GM19324 (cell line): ENCODE measurements at regions not wholly inside any gene's neighbourhood (a gene's known extent, or its start where the extent isn't known, plus 50 kb on each side); places are given as distances from the start of the nearest gene placed in this dataset.
A peak's percentile ranks its signal among the peaks of the same experiment; 100 is the strongest.

Experiments used
- ATAC-seq: cut with Tn5 transposase; IDR thresholded peaks from one replicate; pipeline ENCODE4 v1.9.1; 2021; ENCODE audit warnings: mild to moderate bottlenecking, moderate library complexity; ENCODE audit not compliant: unreplicated experiment, low FRiP score

DNA sequence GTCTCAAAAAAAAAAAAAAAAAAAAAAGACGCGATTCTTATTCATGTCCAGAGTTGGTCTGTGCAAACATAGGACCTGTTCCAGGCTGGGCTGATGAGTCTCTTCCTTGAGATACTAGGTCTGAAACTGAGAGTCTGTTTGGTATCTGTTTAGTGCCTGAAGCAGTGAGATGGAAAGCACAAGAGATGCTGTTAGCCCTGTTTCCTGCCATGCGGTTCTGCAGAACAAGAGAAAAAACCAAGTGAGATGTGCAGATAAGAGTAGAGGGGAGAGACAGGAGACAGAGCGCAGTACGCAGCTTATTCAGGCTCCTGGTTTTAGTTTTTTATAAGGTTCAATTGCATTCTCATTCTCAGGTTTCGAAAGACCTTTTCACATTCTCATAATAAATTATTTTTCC lies 85.8 kb upstream of the PRKCQ start:
- no peak for ATAC-seq

GRCh38 chr10:6660460-6660859 lies 80.4 kb upstream of the PRKCQ start:
- ATAC-seq: no peak

- no peak for ATAC-seq
These were observed 79.4 kb upstream of the PRKCQ start for GRCh38 chr10:6659451-6659850.

GRCh38 chr10:6657669-6658068 lies 77.6 kb upstream of the PRKCQ start:
- ATAC-seq: no peak

- no peak for ATAC-seq
These were observed 77.1 kb upstream of the PRKCQ start for GRCh38 chr10:6657196-6657595.

- ATAC-seq: no peak
These were observed 74.5 kb upstream of the PRKCQ start for GRCh38 chr10:6654571-6654970.

GRCh38 chr10:6650586-6650985 lies 70.5 kb upstream of the PRKCQ start:
- ATAC-seq: no peak

DNA sequence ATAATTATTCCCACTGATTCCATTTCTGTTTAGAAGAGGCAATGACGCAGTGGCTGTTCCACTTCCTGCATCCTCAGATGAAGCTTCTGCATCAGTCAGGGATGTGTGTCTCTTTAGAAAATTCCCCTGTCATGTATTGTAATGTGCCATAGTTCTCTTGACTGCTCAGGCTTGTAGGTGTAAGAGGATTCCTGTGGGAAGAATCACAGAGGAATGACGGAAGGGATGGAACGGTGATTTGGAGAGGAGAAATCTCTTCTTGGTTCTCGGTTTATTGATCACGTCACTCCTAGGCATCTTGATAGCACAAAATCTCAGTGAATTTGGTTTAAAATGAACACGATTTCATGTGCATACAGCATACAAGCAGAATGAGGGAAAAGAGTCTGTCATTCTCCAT lies 69.8 kb upstream of the PRKCQ start:
- no peak for ATAC-seq

DNA sequence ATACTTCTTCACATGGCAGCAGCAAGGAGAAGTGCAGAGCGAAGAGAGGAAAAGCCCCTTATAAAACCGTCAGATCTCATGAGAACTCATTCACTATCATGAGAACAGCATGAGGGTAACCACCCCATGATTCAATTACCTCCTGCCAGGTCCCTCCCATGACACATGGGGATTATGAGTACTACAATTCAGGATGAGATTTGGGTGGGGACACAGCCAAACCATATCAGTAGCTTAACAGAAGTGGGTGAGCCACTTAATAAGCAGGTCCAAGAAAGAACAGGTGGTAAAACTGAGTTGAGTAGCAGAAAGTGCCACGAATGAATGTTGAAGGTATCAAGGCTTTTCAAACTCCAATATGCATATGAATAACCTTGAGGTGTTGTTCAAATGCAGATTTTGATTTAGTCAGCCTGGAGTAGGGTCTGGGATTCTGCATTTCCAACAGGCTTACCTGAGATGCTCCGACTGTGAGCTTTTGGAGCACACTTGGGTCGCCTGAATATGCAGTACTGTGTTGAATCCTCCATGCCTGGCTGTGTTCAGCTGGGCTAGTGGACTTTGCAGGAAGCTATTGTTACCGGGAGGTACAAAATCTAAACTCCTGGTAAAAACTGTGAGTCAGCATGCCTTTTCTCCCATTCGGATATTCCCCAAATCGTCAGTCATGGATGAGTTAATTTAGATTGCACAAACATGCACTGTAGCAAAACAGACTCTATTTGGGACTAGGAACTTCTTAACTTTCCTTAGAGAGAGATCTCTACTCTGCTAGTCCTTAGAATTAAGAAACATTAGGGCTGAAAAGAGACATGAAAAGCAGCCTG lies 69.0 kb upstream of the PRKCQ start:
- no peak for ATAC-seq

- ATAC-seq: peak; percentile 56
These were observed 67.9 kb upstream of the PRKCQ start for GRCh38 chr10:6647811-6648526.

- ATAC-seq: no peak
These were observed 63.9 kb upstream of the PRKCQ start for GRCh38 chr10:6643962-6644361.

- no peak for ATAC-seq
These were observed 62.8 kb upstream of the PRKCQ start for GRCh38 chr10:6642876-6643275.

DNA sequence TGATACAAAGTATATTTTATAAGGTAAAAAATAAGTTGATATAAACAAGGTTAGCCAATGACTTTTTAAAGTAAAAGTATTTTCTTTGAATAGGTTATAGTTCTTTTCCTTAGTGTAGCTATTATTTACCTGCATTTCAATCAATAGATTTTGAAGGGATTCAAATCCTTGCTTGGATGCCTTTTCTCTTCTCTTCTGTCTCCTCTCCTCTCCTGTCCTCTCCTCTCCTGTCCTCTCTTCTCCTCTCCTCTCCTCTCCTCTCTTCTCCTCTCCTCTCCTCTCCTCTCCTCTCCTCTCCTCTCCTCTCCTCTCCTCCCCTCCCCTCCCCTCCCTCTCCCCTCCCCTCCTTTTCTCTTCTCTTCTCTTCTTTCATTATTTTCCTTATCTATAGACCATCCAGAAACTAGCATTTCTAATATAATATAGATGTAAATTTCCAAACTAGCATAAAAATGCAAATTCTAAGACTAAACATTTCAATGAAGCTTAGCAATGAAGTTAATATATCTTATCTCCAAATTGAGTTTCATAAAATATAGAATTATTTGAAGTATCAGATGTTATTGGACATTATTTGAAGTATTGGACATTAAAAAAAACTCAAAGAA lies 60.5 kb upstream of the PRKCQ start:
- ATAC-seq: no peak

DNA sequence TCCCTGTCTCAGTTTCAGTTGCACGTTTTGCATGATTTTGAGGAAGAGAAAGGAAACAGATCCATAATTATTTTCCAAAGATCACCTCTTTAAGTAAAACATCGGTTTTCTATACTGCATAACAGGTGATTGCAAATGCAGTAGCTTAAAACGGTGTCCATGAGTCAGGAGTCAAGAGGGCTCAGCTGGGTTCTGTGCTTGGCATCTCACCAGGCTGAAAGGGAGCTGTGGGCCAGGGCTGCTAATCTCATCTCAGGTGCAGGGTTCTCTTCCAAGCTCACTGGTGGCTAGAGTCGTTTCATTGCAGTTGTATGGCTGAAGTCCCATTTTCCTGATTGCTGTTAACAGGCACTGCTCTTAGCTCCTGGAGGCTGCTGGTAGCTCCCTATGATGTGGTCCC lies 57.0 kb upstream of the PRKCQ start:
- ATAC-seq: no peak

- no peak for ATAC-seq
These were observed 55.7 kb upstream of the PRKCQ start for GRCh38 chr10:6635784-6636183.
